H1 (cell line): ENCODE measurements at regions not wholly inside any gene's neighbourhood (a gene's known extent, or its start where the extent isn't known, plus 50 kb on each side); places are given as distances from the start of the nearest gene placed in this dataset.

ENCODE experiments used
- ASH2L ChIP-seq: fragments of 200-600, 300-600 bp; sonication (generic); IDR thresholded peaks from one replicate; pipeline ENCODE4 v1.7.1; 2017; ENCODE audit warnings: low read length
- CHD2 ChIP-seq: IDR thresholded peaks from 2 replicates; pipeline ENCODE4 v1.6.1; 2012; ENCODE audit warnings: low read length, improper control_type of control experiment
- EP300 ChIP-seq, 2 experiments: IDR thresholded peaks; 1 replicate in 1 of 2; 2 replicates in 1 of 2; pipeline ENCODE4 v1.6.1; 2011 to 2012; ENCODE audit warnings: low read depth in 2 of 2, low read length in 2 of 2, mild to moderate bottlenecking in 2 of 2, borderline replicate concordance in 1 of 2, inconsistent platforms in 1 of 2, moderate library complexity in 1 of 2
- EZH2 ChIP-seq: fragments of 200-600 bp; sonication (generic); IDR thresholded peaks from 2 replicates; pipeline ENCODE4 v1.7.1; 2012; ENCODE audit warnings: low read depth, mild to moderate bottlenecking, moderate library complexity, low read length, inconsistent platforms; ENCODE audit not compliant: severe bottlenecking
- JUN ChIP-seq: IDR thresholded peaks from 2 replicates; pipeline ENCODE4 v1.6.1; 2011; ENCODE audit warnings: low read depth, mild to moderate bottlenecking, improper control_type of control experiment, low read length
- KDM4A ChIP-seq: IDR thresholded peaks from one replicate; pipeline ENCODE4 v1.7.1; 2012; ENCODE audit warnings: low read depth, mild to moderate bottlenecking, moderate library complexity, low read length, inconsistent platforms; ENCODE audit not compliant: severe bottlenecking
- POLR2A ChIP-seq, 2 experiments: IDR thresholded peaks; 1 replicate in 1 of 2; 2 replicates in 1 of 2; pipeline ENCODE4 v1.6.1; 2011; ENCODE audit warnings: low read depth in 2 of 2, low read length in 2 of 2, mild to moderate bottlenecking in 2 of 2; ENCODE audit errors: control extremely low read depth in 1 of 2
- POLR2AphosphoS5 ChIP-seq: IDR thresholded peaks from 2 replicates; pipeline ENCODE4 v1.6.1; 2011; ENCODE audit warnings: low read depth, low read length
- SUZ12 ChIP-seq: fragments of 200-600 bp; sonication (generic); IDR thresholded peaks from 2 replicates; pipeline ENCODE4 v1.6.1; 2012; ENCODE audit warnings: mild to moderate bottlenecking, inconsistent platforms, low read length, moderate library complexity, mixed read lengths
- TEAD4 ChIP-seq: IDR thresholded peaks from 2 replicates; pipeline ENCODE4 v1.6.1; 2012; ENCODE audit warnings: low read depth, low read length, inconsistent platforms, mixed read lengths
- TF ChIP-seq, protein P1 (sequence below), 3 experiments: IDR thresholded peaks; 1 replicate in 2 of 3; 2 replicates in 1 of 3; pipeline versions ENCODE4 v1.5.1 to v1.6.1; 2011; ENCODE audit warnings: low read length in 3 of 3, mild to moderate bottlenecking in 3 of 3, inconsistent platforms in 2 of 3, low read depth in 1 of 3, moderate library complexity in 1 of 3; ENCODE audit not compliant: insufficient read depth in 1 of 3; ENCODE audit errors: control extremely low read depth in 1 of 3

GRCh38 chr2:139317259-139317658, 537.1 kb upstream of the NXPH2 start:
- TF ChIP-seq, protein P1, sequence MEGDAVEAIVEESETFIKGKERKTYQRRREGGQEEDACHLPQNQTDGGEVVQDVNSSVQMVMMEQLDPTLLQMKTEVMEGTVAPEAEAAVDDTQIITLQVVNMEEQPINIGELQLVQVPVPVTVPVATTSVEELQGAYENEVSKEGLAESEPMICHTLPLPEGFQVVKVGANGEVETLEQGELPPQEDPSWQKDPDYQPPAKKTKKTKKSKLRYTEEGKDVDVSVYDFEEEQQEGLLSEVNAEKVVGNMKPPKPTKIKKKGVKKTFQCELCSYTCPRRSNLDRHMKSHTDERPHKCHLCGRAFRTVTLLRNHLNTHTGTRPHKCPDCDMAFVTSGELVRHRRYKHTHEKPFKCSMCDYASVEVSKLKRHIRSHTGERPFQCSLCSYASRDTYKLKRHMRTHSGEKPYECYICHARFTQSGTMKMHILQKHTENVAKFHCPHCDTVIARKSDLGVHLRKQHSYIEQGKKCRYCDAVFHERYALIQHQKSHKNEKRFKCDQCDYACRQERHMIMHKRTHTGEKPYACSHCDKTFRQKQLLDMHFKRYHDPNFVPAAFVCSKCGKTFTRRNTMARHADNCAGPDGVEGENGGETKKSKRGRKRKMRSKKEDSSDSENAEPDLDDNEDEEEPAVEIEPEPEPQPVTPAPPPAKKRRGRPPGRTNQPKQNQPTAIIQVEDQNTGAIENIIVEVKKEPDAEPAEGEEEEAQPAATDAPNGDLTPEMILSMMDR (IDR thresholded peaks at IDR 0.05; ENCODE audit: control extremely low read depth in 1 of 3, insufficient read depth in 1 of 3, low read depth in 1 of 3, low read length in 3 of 3), result no peak
- TF ChIP-seq ASH2L (no peak), EP300 (IDR thresholded peaks at IDR 0.05; ENCODE audit: borderline replicate concordance in 1 of 2, low read depth in 2 of 2, low read length in 2 of 2) (no peak), KDM4A (no peak), POLR2A (IDR thresholded peaks at IDR 0.05; ENCODE audit: control extremely low read depth in 1 of 2, low read depth in 2 of 2, low read length in 2 of 2) (no peak), TEAD4 (no peak), JUN (no peak), SUZ12 (no peak), POLR2AphosphoS5 (no peak), EZH2 (no peak), CHD2 (no peak)
